C4-2B (cell line): ENCODE measurements at regions not wholly inside any gene's neighbourhood (a gene's known extent, or its start where the extent isn't known, plus 50 kb on each side); places are given as distances from the start of the nearest gene placed in this dataset.

Experiments used
- CTCF ChIP-seq: fragments of 450-650 bp; conservative IDR thresholded peaks from 2 replicates; pipeline ENCODE4 v1.5.1; 2017; ENCODE audit warnings: mild to moderate bottlenecking
- ZFX ChIP-seq: fragments of 450-650 bp; IDR thresholded peaks from 2 replicates; pipeline ENCODE4 v1.6.1; 2017

DNA sequence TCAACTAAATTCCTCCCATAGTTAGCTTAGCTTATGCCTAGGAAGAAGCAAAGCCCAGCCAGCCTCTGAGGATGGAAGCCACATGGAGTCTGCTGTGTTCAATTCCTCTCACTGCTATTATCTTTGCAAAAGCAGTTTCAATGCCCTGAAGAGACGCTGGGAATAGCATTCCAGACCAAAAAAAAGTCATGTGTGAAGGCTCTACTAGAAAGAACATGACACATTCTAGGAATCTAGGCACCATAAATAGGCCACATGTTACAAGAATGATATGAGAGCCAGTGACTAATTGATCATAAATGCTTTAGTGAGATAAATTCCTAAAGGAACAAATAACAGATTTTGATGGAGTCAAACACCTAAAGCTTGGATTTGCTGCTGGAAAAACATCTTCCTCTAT, 800.8 kb downstream of the TUSC7 start:
- no peak for TF ChIP-seq CTCF
- TF ChIP-seq ZFX = no peak
